HPDE6-E6E7 (cell line): ENCODE measurements at regions not wholly inside any gene's neighbourhood (a gene's known extent, or its start where the extent isn't known, plus 50 kb on each side); places are given as distances from the start of the nearest gene placed in this dataset.

Experiments
- DNase-seq: peaks from one replicate; pipeline ENCODE4 v3.0.0; 2011; ENCODE audit warnings: missing footprints; ENCODE audit errors: extremely low spot score

GRCh38 chr18:24786027-24786426, 325.6 kb downstream of the HRH4 start:
- DNase-seq: no peak

DNA sequence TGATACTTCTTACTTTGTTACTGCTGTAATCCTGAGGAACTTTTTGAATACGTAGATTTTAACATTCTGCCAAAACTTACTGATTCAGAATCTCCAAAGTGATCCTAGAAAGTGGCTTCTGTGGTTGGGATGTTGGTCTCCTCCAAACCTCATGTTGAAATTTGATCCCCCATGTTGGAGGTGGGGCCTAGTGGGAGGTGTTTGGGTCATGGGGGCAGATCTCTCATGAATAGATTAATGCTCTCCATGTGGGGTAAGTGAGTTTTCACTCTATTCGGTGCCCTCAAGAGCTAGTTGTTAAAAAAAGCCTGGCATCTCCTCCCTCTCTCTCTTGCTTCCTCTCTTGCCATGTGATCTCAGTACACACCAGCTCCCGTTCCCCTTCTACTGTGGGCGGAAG, 329.9 kb downstream of the HRH4 start:
- DNase-seq: no peak

- no peak for DNase-seq
Observed at GRCh38 chr18:24791751-24792545, 331.5 kb downstream of the HRH4 start.

- no peak for DNase-seq
Observed at GRCh38 chr18:24793742-24794141, 333.3 kb downstream of the HRH4 start.

- no peak for DNase-seq
Observed at GRCh38 chr18:24795129-24795528, 334.7 kb downstream of the HRH4 start.

DNA sequence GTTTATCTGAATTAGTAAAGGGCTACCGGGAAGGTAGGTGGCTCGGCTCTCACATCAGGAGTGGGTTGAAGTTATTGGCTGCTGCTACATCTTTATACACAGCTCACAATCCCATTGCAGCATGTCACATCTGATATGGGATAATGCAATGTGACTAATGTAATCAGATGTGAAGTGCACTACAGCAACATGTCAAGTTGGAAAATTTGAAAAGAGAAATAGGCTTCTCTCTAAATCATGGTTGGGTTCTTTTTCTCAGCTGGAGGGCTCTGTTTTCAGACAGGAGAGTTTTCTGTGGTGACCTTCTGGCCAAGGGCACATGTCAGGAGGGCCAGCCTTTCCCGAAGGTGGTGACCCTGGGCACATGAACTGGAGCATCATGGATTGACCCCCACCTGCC, 337.5 kb downstream of the HRH4 start:
- DNase-seq: no peak

- no peak for DNase-seq
Observed at GRCh38 chr18:24799176-24799575, 338.7 kb downstream of the HRH4 start.

GRCh38 chr18:24799720-24800119, 339.3 kb downstream of the HRH4 start:
- DNase-seq: no peak

- no peak for DNase-seq
Observed at GRCh38 chr18:24801001-24801400, 340.6 kb downstream of the HRH4 start.

GRCh38 chr18:24802456-24802855, 342.0 kb downstream of the HRH4 start:
- DNase-seq: no peak

DNA sequence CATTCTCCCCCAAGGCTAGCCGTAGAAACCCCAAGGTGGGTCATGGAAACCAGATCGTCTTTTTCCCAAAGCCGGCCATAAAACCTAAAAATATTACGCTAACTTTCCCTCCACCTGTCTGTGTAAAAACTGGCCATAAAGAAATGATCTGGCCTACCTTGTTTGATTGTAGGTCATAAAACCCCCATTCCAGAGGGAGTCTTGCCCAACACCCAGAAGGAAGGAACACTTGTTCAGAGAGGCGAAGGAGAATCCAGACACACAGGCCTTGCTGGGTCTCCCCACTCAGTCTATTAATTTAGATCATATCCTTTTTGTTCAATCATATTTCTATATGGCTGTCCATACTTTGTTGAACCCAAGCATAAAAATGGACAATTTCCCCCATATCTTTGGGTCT, 344.7 kb downstream of the HRH4 start:
- DNase-seq: no peak

DNA sequence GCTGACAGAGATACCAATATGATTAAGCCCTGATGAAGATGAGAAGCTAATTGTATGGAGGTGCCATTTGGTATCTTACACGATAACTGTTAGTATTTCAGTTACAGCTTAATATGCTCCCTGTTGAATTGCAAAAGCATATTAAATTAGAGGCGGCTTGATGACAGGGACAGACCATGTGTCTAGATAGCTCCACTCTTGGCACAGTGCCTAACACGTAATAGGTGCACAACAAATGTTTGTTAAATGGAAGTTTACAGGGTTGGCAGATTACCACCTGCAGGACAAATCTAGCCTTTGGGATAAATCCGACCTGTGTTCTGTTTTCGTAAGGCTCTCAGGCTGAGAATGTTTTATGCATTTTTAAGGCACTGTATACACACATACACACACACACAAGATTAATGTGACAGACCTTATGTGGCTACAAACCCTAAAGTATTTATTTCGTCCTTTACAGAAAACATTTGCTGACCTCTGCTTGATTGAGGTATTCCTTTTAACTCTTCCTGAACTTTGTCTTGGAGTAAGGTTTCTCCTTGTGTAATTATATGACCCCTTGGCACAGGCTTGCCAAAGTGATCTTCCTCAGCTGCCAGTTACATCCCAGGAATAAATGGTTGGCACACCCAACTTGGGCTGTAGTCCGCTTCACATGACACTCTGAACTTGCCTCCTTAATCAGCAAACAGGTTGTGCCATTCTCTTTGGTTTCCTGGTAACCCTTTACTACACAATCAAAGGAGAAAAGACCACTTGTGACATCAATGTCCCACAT, 348.9 kb downstream of the HRH4 start:
- DNase-seq: no peak

DNA sequence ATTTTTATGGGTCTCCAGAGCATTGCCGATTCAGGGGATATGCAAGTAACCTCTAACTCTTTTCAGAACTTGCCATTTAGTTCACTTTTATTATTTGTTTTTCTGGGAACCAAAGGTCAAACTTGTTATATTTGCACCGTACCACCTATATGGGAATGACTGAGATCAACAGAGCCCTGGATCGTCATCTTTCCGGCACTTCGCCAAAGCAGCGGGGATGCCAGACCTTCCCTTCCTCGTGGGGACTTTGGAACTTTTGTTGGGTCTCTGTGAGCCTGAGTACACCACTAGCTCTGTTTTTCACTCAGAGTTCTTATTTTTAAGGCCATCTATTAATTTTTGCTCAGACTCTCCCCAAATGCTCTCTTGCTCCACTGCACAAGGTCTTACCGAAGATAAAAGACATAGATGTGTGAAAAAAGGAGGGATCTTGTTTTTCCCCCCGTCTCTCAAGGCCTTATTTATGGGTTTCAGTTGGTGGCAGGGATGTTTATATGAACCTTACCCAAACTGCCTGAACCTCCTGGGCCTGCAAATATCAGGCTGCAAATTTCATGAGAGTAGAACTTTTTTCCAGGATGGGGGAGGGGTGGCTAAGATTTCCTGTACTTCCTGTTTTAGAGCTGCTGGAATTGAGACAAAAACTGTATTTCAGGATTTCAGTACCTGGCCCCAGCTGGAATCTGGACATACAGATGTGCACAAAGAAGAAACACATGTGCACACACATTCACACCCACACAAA, 350.3 kb downstream of the HRH4 start:
- no peak for DNase-seq

- DNase-seq: no peak
Observed at GRCh38 chr18:24811950-24812681, 351.7 kb downstream of the HRH4 start.

DNA sequence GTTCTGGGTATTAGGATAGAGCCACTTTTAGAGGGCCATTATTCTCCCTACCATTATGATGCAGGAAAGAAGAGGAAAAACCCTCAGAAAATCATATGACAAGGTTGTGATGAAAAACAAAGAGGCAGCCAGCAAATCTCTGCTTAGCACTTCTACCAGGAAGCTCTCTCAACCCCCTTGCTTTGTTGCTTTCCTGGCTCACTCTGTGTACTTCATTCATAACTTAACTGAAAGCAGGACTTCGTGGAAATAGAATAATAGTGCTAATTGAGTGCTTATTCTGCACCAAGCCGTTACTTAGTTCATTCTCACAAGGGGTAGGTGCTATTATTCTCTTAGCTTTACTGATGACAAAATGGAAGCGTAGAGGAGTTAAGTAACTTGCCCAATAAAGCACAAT, 354.1 kb downstream of the HRH4 start:
- DNase-seq: no peak

DNA sequence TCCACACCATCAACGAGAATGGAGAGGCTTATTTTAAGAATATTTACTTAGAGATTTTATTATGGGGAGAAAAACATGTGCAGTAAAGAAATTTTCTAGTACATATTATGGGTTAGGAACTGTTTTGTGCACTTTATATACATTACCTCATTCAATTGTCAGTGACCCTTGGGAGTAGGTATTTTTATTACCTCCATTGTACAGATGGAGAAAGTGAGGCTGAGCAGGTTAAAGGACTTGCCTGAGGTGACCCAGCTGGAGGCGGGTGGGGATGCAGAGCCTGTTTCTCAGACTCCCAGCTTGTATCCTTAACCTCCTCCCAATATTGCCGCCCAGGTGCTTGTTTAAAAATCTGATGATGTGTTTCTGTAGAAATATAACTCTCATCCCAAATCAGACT, 356.7 kb downstream of the HRH4 start:
- DNase-seq: no peak

- no peak for DNase-seq
Observed at GRCh38 chr18:24817587-24818371, 357.3 kb downstream of the HRH4 start.

DNA sequence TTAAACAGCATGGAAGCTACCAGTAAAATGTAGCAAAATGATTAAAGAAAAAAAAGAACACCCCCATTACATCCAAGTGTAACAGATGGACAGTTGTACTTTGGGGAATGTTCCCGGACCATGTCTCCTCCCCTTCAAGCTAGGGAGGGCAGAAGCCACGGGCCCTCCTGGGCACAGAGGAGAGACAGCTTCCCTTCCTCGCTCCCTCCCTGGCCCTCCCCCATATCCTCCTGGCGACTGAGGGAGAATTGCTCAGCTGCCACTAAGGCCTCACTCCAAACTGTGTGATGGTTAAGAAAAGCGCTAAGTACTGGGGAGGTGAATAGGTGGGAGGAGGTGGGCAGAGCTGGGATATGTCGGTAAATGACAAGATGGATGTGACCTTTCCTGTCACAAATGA, 358.0 kb downstream of the HRH4 start:
- no peak for DNase-seq

DNA sequence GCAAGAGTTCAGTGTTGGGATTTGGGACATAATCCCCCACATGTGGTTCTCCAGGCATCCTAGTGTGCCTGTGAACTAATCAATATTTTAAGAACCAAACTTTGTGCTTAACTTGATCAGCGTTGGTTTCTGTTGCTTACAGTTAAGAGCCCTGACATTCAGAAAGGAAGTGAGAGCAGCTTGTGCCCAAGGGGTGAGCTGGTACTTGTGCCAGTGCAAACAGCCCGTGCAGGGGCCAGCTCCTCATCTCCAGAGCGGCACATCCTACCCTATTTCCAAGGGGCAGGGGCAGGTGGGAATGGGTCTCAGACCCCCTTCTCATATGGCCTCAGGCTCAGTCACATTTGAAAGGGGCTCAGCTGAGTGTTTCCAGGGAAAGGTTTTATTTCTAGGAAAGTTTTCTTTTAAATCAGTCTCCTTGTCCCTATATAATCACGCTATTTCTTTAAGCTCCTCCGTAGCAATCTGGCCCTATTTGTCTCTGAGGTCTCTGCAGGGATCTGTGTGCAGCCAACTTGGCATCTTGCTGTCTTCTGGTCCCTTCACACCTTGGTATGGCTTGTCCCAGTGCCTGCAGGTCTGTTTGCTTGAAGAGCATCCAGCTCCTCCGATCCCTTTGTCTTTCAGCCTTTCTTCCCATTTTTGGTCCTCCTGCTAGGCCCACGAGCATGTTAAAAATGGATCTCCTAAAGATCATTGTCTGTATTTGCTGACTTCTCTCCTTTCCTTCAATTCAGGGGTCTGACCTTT, 358.9 kb downstream of the HRH4 start:
- no peak for DNase-seq

DNA sequence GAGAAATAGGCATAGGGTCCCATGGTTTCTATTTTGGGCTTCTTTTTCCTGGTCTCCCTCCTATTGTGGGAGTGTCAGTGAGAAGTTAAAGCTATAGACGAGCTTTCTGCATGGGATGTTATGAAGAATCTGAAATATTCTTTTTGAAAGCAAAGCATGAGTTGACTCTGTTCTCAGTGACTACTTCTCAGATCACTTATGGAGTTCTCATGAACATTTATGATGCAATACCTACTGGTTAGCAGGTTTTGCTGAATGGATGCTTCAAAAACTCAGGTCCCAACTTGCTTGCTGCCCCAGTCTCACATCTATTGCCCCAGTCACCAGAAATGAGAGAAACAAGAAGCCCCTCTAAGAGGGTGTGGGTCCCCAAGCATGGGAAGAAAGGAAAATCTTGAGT, 365.0 kb downstream of the HRH4 start:
- no peak for DNase-seq
